ENCODE measurements at regions not wholly inside any gene's neighbourhood (a gene's known extent, or its start where the extent isn't known, plus 50 kb on each side); places are given as distances from the start of the nearest gene placed in this dataset.
A peak's percentile ranks its signal among the peaks of the same experiment; 100 is the strongest.
"Not testable (repeated sequence)": the region's sequence is repeated elsewhere in the genome, so short reads cannot be mapped to it uniquely, and the experiment has no call there.

DNA sequence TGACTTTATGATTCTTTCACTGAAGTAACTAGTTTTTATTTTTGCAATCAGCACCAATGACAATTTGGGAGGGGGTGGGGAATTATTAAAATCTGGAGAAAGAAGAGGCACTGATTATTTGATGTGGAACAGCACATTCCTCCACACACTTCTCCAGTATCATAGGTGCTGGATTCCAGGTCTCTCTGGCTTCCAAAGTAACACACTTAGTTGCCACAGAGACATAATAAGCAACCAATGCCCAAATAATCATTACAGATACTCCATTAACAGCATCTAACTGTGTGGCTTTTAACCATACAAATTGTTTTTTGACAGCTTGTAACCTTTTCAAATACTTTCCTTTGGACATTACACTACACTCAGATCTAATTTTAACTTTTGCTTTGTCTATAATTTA is 131.0 kb upstream of the CDIN1 start:
- no TSS peak for BruUV-seq (replicated peaks)
- H3K36me3 ChIP-seq (ENCODE audit: control insufficient read depth, insufficient read depth, low read length): no peaks in the 10 kb centered on the region
- H3K9me3 ChIP-seq: no peaks in the 10 kb centered on the region
- no peak overlapping the region for H3K4me3 Mint-ChIP-seq (ENCODE audit: unreplicated experiment)
- H3K36me3 Mint-ChIP-seq (ENCODE audit: insufficient read depth, unreplicated experiment): no peaks in the 10 kb centered on the region
- no peaks in the 10 kb centered on the region for H3K9me3 Mint-ChIP-seq (ENCODE audit: unreplicated experiment)
- H3K27me3 ChIP-seq (replicated peaks; ENCODE audit: control insufficient read depth, insufficient read depth, low read length): no peaks in the 10 kb centered on the region
- no peaks in the 10 kb centered on the region for H3K4me1 ChIP-seq
- POLR2A ChIA-PET: no interaction called here
- no peaks in the 10 kb centered on the region for H3K27me3 Mint-ChIP-seq (ENCODE audit: insufficient read depth, unreplicated experiment)
- no peak overlapping the region for H3K4me3 ChIP-seq (ENCODE audit: low read depth, low read length)
- CTCF ChIA-PET: no interaction called here
- H3K4me1 Mint-ChIP-seq (ENCODE audit: low read depth, unreplicated experiment): no peaks in the 10 kb centered on the region
- H3K27ac Mint-ChIP-seq (ENCODE audit: unreplicated experiment): no peak overlapping the region
- TF ChIP-seq, protein P1, sequence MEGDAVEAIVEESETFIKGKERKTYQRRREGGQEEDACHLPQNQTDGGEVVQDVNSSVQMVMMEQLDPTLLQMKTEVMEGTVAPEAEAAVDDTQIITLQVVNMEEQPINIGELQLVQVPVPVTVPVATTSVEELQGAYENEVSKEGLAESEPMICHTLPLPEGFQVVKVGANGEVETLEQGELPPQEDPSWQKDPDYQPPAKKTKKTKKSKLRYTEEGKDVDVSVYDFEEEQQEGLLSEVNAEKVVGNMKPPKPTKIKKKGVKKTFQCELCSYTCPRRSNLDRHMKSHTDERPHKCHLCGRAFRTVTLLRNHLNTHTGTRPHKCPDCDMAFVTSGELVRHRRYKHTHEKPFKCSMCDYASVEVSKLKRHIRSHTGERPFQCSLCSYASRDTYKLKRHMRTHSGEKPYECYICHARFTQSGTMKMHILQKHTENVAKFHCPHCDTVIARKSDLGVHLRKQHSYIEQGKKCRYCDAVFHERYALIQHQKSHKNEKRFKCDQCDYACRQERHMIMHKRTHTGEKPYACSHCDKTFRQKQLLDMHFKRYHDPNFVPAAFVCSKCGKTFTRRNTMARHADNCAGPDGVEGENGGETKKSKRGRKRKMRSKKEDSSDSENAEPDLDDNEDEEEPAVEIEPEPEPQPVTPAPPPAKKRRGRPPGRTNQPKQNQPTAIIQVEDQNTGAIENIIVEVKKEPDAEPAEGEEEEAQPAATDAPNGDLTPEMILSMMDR (IDR thresholded peaks at IDR 0.05; ENCODE audit: insufficient read depth in 1 of 2, low read depth in 1 of 2, low read length in 1 of 2, severe bottlenecking in 1 of 2, unreplicated experiment in 1 of 2): no peak
- intact Hi-C loops (cut with micrococcal nuclease; ENCODE audit: unreplicated experiment): no loop called here
- DNase-seq: no peak

DNA sequence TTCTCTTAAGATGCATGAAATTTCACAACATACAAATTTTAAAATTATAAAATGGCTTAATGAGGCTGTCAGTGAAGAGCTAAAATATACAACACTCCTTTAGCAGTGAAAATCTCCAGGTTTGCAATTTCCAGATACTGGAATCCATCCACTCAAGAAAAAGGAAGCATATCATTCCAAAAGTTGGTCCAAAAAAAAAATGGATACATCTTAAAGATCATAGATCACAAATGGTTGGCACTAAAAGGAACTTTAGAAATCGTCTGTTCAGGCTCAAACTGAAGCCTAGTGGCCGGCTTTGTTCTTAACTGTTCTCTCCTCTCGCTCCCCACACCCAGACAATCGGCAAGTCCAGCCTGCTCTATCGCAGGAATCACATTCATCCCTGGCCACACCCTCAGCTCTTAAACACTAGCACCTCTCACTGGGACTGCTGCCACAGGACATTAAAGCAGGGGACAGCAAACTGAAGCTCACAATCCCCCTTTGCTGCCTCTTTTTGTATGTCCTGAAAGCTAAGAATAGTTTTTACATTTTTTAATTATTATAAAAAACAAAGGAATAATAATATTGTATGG is 130.3 kb upstream of the CDIN1 start:
- no peaks in the 10 kb centered on the region for H3K4me1 ChIP-seq
- H3K36me3 ChIP-seq (ENCODE audit: control insufficient read depth, insufficient read depth, low read length): no peaks in the 10 kb centered on the region
- Mint-ChIP-seq H3K27me3 (ENCODE audit: insufficient read depth, unreplicated experiment) (no peaks in the 10 kb centered on the region), H3K4me3 (ENCODE audit: unreplicated experiment) (no peak overlapping the region), H3K27ac (ENCODE audit: unreplicated experiment) (no peak overlapping the region), H3K4me1 (ENCODE audit: low read depth, unreplicated experiment) (no peaks in the 10 kb centered on the region), H3K36me3 (ENCODE audit: insufficient read depth, unreplicated experiment) (no peaks in the 10 kb centered on the region), H3K9me3 (ENCODE audit: unreplicated experiment) (no peaks in the 10 kb centered on the region)
- BruUV-seq (replicated peaks): no TSS peak
- no peak overlapping the region for H3K4me3 ChIP-seq (ENCODE audit: low read depth, low read length)
- no peaks in the 10 kb centered on the region for H3K9me3 ChIP-seq
- H3K27me3 ChIP-seq (replicated peaks; ENCODE audit: control insufficient read depth, insufficient read depth, low read length): no peaks in the 10 kb centered on the region
- peak; percentile 2 to 33 for DNase-seq
- ChIA-PET POLR2A (no interaction called here), CTCF (no interaction called here)
- intact Hi-C loops (cut with micrococcal nuclease; ENCODE audit: unreplicated experiment): no loop called here
- TF ChIP-seq, protein P1 (IDR thresholded peaks at IDR 0.05; ENCODE audit: insufficient read depth in 1 of 2, low read depth in 1 of 2, low read length in 1 of 2, severe bottlenecking in 1 of 2, unreplicated experiment in 1 of 2): no peak

DNA sequence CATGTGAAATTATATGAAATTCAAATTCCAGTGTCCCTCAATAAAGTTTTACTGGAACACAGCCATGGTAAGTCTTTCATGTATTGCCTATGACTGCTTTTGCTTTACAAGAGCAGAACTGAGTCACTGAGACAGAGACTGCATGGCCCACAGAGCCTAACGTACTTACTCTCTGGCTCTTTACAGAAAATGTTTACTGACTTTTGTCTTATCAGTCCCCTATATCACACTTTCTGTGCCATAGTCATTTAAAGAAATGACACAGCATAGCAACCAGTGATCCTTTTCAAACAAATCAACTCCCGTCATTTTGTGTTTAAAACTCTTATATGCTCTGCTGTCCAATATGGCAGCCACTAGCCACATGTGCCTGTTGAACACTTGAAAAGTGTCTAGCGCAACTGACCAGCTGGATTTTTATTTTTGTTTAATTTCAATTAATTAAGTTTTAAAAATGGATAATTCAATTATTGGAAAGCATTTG is 129.7 kb upstream of the CDIN1 start:
- no peak overlapping the region for H3K4me3 ChIP-seq (ENCODE audit: low read depth, low read length)
- Mint-ChIP-seq H3K27ac (ENCODE audit: unreplicated experiment) (no peak overlapping the region), H3K4me3 (ENCODE audit: unreplicated experiment) (no peak overlapping the region), H3K27me3 (ENCODE audit: insufficient read depth, unreplicated experiment) (no peaks in the 10 kb centered on the region), H3K36me3 (ENCODE audit: insufficient read depth, unreplicated experiment) (no peaks in the 10 kb centered on the region), H3K4me1 (ENCODE audit: low read depth, unreplicated experiment) (no peaks in the 10 kb centered on the region), H3K9me3 (ENCODE audit: unreplicated experiment) (no peaks in the 10 kb centered on the region)
- POLR2A ChIA-PET: no interaction called here
- no peaks in the 10 kb centered on the region for H3K9me3 ChIP-seq
- H3K36me3 ChIP-seq (ENCODE audit: control insufficient read depth, insufficient read depth, low read length): no peaks in the 10 kb centered on the region
- no peak for DNase-seq
- no peaks in the 10 kb centered on the region for H3K27me3 ChIP-seq (replicated peaks; ENCODE audit: control insufficient read depth, insufficient read depth, low read length)
- TF ChIP-seq, protein P1 (IDR thresholded peaks at IDR 0.05; ENCODE audit: insufficient read depth in 1 of 2, low read depth in 1 of 2, low read length in 1 of 2, severe bottlenecking in 1 of 2, unreplicated experiment in 1 of 2): no peak
- CTCF ChIA-PET: no interaction called here
- no TSS peak for BruUV-seq (replicated peaks)
- intact Hi-C loops (cut with micrococcal nuclease; ENCODE audit: unreplicated experiment): no loop called here
- H3K4me1 ChIP-seq: no peaks in the 10 kb centered on the region

DNA sequence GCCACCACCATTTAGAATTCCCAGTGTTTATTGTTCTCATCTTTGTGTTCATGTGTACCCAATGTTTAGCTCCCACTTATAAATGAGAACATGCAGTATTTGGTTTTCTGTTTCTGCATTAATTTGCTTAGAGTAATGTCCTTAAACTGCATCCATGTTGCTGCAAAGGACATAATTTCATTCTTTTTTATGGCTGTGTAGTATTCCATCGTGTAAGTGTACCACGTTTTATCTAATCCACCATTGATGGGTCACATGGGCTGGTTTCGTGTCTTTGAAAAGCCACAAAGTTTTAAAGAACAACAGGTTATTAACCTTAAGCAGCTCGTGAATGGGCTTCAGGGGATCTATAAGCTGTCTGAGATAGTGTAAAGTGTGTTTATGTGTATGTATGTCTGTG is 125.2 kb upstream of the CDIN1 start:
- H3K27me3 ChIP-seq (replicated peaks; ENCODE audit: control insufficient read depth, insufficient read depth, low read length); H3K36me3 ChIP-seq (ENCODE audit: control insufficient read depth, insufficient read depth, low read length); H3K4me1 Mint-ChIP-seq (ENCODE audit: low read depth, unreplicated experiment); H3K4me1 ChIP-seq; H3K4me3 Mint-ChIP-seq (ENCODE audit: unreplicated experiment); H3K9me3 ChIP-seq; H3K27me3 Mint-ChIP-seq (ENCODE audit: insufficient read depth, unreplicated experiment); POLR2A ChIA-PET; H3K36me3 Mint-ChIP-seq (ENCODE audit: insufficient read depth, unreplicated experiment); intact Hi-C loops (cut with micrococcal nuclease; ENCODE audit: unreplicated experiment); H3K9me3 Mint-ChIP-seq (ENCODE audit: unreplicated experiment); H3K27ac Mint-ChIP-seq (ENCODE audit: unreplicated experiment); DNase-seq; BruUV-seq (replicated peaks); H3K4me3 ChIP-seq (ENCODE audit: low read depth, low read length); CTCF ChIA-PET: not testable (repeated sequence)

Data from Caco-2 (cell line).